B cell (primary cell): ENCODE measurements at regions not wholly inside any gene's neighbourhood (a gene's known extent, or its start where the extent isn't known, plus 50 kb on each side); places are given as distances from the start of the nearest gene placed in this dataset.

Experiments
- EZH2 ChIP-seq: IDR thresholded peaks from 2 replicates; pipeline ENCODE4 v1.6.1; 2012; ENCODE audit warnings: borderline replicate concordance, low read depth, mild to moderate bottlenecking, moderate library complexity, low read length; ENCODE audit not compliant: insufficient read depth, poor library complexity, severe bottlenecking
- TF ChIP-seq, protein P1 (sequence below): fragments of 200-600 bp; IDR thresholded peaks from one replicate; pipeline ENCODE4 v1.8.0; 2022; ENCODE audit warnings: antibody characterized with exemption, mild to moderate bottlenecking

DNA sequence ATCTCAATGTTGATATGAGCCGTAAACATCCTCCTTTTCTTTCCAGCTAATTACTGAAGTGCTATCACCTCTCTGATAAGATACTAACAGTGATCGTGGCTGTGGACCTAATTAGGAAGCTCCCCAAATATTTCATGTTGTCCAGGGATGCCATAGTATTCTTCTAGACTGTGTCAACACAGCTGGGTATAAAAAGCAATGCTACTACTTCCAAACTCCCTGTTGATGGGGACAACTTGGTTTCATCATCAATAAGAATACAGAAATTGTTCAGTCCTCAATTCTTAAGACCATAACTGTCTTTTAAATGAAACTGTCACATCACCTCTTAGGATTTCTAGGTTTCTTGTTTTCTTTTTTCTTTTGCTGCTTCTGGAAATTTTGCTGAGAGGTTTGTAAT is 530.6 kb downstream of the TOX3 start:
- TF ChIP-seq, protein P1, sequence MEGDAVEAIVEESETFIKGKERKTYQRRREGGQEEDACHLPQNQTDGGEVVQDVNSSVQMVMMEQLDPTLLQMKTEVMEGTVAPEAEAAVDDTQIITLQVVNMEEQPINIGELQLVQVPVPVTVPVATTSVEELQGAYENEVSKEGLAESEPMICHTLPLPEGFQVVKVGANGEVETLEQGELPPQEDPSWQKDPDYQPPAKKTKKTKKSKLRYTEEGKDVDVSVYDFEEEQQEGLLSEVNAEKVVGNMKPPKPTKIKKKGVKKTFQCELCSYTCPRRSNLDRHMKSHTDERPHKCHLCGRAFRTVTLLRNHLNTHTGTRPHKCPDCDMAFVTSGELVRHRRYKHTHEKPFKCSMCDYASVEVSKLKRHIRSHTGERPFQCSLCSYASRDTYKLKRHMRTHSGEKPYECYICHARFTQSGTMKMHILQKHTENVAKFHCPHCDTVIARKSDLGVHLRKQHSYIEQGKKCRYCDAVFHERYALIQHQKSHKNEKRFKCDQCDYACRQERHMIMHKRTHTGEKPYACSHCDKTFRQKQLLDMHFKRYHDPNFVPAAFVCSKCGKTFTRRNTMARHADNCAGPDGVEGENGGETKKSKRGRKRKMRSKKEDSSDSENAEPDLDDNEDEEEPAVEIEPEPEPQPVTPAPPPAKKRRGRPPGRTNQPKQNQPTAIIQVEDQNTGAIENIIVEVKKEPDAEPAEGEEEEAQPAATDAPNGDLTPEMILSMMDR: no peak
- no peak for TF ChIP-seq EZH2
